ENCODE measurements at regions not wholly inside any gene's neighbourhood (a gene's known extent, or its start where the extent isn't known, plus 50 kb on each side); places are given as distances from the start of the nearest gene placed in this dataset.

DNA sequence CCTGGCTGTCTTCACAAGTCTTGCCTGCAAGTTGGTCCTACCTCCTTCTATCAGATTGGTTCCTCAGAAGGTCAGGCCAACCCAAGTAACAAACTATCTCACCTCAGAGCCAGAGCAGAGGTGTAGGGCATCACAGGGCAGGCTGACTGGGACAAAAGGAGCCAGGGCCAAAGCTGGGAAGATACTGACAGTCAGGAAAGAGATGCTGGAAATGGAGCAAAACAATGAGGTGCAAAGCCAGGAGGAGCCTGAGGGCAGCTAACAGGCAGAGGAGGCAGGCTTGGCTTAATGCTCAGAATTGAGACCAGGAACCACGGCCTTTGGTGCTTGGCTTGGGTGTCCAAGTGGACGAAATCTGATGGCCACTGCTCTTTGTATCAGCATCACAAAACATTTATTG is 68.4 kb upstream of the PNMA1 start:
- no peak for DNase-seq (ENCODE audit: low read depth)

DNA sequence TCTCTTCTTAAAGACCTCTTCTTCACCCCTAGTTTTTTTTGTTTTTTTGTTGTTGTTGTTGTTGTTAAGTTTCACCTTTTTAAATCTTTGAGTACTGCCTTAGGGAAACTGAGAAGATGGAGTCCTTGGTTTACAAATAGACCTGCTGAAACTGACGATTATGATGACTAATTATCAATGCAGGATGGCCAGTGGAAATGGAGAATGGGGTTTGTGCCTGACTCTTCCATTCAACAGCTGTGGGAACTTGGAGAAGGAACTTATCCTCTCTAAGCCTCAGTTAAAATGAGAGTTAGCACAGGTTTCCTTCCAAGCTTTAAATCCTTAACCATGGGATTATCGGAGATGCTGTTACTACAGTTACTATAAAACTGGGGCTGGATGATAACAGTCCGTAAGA is 66.7 kb upstream of the PNMA1 start:
- DNase-seq (ENCODE audit: low read depth): no peak

DNA sequence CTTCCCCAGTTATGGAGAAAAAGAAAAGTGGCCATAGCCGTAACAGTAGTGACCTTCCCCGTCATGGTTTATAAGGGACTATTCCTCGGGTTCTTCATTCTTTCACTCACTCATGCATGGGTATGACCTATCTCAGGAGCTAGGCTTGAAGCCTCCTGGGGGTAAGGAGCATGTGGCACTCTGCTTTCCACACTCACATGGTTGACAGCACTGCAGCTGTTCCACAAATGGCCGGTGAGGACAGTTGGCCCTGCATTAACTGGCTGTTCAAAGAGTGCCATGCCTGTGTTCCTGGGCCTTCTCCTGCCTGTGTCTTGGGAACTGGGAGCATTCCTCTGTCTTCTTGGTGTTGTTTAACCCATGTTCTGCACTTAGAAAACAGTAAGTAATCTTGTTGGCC is 66.2 kb upstream of the PNMA1 start:
- no peak for DNase-seq (ENCODE audit: low read depth)

DNA sequence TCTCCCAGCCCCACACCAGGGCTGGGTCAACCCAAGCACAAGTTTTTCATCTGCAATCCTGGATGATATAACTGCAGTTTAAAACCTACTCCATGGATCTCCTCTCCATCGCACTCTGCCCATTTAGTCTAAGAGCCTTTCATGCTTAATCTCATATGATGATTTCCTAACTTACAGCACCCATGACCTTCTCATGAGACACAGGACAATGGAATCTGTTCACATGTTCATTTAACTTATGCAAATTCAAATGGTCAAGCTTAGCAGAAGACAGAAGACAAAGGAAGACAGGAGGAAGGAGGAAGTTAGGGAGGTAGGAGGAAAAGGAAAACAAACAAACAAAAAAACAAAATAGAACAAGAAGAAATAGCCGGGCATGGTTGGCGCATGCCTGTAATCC is 64.6 kb upstream of the PNMA1 start:
- no peak for DNase-seq (ENCODE audit: low read depth)

DNA sequence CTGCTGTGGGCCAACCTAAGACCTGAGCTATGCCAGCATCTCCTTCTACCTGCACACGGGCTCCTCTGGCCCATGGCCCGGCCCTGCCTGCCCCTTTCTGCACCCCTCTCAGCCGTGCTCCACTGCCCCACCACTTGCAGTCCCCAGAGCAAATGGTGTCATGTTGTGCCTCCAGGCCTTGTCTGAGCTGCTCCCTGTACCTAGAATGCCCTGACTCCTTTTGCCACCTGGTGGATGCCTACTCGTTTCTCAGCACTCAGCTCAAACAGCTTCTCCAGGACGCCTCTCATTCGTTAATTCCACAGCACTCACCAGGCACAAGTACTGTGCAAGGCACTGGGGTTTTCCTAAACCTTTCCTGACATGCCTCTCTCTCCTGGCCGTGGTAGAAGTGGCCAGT is 63.2 kb upstream of the PNMA1 start:
- no peak for DNase-seq (ENCODE audit: low read depth)

DNA sequence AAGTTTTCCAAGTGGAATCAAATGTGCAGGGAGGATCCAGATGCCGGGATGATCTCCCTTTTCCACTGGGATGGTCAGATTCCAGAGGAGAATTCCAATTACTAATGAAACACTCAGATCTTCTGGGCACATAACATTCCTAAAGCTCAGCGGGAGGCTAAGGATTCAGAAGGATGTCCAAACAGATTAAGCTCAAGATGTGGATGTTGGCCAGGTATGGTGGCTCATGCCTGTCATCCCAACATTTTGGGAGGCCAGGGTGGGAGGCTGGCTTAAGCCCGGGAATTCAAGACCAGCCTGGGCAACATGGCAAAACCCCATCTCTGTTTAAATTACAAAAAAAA is 62.0 kb upstream of the PNMA1 start:
- no peak for DNase-seq (ENCODE audit: low read depth)

DNA sequence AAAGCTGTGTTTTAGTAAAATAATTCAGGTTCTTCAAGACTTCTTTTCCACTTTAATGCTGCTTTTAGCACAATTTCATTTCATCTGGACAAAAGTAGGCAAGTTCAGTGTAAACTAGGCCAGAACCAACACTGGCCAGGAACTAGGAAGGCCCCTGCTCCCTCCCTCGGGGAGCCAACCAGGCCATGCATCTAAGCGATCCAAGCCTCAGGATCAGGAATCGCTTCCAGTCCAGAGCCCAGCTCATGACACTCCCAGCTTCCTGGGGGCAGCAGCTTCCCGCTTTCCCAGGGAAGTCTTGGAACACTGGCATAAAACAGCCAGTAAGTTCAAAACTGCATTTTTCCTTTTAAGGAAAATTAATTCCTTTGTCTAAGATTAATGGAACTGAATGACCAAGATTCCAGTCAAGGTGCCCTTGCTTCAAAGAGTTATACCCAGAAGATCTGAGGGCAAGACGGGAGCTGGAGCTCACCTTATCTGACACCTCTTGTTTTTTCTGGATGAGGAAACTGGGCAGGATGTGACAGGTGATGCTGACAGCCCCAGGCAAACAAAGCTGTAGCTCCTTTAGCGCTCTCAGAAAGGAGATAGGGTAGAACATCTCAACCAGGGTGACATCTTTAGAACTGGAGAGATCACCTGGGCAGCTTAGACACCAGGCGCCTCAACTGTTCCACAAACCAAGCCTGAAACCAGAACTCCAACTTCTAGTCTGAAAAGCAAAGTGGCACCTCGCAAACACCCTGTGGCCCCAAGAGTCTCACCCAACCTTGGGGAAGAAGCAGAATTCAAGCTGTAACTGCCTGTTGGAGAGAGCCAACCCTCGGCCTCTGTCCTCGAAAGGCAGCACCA is 61.4 kb upstream of the PNMA1 start:
- no peak for DNase-seq (ENCODE audit: low read depth)

DNA sequence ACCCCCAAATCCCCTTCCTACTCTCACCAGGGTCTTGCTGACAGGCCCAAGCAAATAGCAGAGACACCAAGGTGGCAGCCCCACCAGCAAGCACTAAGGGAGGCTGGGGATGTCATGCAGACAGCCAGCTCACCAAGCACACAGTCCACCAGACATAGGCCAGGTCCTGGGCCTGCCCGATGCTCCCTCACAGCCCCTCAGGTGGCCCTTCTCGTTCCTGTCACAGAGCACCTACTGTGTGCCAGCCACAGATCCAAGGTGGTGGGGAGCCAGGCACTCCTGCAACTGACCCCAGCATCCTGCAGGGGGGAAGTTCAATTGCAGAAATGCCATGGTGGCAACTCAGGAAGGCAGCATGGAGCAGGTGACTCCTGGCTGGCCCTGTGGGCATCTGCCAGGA is 60.5 kb upstream of the PNMA1 start:
- DNase-seq (ENCODE audit: low read depth): no peak

DNA sequence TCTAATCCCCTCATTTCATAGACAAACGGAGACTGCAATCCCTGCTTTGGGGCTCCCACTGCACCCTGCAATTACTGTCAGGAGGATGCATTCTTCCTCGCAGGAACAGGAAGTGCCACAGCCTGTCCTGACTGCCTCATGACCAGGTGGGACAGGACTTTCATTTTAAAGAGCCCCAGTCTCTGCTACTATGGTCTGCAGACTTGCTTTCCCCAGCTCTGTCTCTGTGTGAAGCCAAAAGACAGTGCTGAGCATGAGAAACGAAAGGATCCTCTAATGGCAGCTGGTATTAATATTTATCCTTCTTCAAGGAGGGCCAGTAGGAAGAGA is 60.0 kb upstream of the PNMA1 start:
- no peak for DNase-seq (ENCODE audit: low read depth)

DNA sequence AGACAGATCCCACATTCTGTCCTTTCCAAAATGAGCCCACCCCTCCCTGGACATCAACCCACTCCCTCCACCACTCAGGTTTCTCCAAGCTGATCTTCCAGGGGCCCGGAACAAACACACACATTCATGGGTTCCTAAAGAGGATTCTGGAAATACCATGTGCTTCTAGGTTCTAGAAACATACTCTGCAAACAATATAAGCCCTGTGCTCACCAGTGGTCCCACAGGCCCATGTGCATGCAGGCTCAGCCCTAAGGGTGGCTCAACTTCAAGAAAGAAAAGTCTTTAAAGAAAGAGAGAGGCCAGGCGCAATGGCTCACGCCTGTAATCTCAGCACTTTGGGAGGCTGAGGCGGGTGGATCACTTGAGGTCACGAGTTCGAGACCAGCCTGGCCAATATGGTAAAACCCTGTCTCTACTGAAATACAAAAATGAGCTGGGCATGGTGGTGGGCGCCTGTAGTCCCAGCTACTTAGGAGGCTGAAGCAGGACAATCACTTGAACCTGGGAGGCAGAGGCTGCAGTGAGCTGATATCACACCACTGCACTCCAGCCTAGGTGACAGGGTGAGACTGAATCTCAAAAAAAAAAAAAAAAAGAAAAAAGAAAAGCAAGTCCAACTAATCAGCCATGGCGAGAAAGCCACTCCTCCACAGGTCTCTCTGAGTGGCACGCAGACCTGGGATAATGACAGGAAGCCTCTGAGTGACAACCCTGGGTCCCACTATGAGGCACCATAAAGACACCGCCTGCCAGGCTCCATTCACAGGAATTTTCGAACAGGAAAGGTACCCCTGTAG is 59.5 kb upstream of the PNMA1 start:
- no peak for DNase-seq (ENCODE audit: low read depth)

DNA sequence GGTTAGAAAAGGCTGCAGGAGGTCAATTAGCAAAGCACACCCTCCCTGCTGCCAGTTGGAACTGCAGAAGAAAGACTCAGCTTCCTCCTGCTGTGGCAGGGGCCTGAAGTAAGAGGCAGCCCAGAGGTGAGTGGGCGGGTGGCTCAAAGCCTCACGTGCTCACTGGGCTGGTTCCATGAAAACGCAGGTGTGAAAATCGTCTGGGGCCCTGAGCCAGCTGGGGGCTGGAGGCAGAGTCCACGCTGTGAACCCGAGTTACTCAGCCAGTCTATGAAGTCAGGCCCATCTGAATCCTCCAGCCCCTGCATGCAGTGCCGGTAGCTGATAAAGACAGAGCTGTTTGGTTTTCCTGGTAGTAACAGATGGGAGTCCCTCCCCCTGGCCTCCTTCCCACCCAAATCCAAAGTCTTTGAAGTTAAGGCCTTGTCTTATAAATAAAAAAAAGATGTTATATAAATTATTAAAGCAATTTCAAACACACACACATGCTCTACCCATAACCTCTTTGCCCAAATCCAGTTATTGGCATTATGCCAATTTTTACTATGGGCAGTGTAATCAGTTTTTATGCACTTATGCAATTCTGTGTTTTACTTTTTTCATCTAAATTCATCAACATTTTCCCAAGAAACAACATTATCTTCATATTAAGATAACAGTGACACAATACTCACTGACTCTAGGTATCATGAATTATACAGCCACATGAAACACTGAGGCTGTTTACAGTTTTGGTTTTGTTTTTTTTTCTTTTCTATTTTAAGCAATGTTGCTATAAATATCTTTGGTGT is 57.9 kb upstream of the PNMA1 start:
- no peak for DNase-seq (ENCODE audit: low read depth)

DNA sequence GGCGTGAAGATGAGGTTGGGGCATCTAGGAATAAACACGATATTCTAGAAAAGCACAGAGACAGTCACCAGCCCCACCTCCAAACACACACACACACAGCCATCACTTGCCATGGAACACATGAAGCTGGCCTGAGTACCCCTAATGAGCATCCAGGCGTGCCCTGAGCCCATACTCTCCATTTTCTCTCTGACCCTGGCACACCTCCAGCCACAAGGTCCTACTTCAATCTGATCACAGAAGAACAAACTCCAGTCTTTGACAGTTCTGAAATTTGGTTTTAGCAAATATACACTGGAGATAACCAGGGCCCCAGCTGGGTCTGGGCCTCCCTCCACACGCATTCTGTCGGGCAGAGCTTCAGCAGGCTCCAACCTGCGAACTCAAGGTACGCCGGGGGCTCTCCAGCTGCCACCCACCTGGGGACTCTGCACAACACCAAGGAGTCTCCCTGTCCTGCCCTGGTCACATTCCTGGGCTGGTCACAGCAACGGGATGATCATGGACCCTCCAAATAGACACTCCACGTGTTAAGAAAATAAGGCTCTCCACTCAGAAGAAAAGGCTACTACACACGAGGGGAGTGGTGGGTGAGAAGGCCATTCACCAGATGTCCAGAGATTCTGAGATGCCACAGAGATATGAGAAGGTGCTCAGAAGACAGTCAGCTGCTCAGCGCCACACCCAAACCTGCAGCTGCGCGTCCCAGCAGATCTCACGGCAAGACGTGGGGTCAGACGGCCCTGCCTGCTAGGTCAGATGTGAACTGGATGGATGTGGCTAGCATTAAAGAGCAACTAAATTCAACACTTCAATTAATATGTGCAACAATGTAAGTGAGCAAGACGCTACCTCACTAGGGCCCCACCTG is 57.0 kb upstream of the PNMA1 start:
- no peak for DNase-seq (ENCODE audit: low read depth)

DNA sequence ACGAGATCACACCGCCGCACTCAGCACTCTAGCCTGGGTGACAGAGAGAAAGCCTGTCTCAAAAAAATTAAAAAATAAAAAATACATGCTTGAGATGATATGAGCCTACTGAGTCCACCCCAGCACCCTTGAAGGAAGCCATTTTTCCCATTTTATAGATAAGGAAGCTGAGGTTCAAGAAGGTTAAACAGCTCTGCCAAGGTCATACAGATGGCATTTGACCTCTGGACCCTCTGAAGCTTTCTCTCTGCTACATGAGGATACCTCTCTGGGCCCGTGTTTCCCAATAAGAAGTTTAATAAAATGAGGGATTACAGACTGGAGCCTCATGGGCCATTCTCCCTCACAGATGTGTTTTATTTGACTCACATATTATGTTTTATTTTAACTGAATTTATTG is 53.9 kb upstream of the PNMA1 start:
- DNase-seq (ENCODE audit: low read depth): no peak

DNA sequence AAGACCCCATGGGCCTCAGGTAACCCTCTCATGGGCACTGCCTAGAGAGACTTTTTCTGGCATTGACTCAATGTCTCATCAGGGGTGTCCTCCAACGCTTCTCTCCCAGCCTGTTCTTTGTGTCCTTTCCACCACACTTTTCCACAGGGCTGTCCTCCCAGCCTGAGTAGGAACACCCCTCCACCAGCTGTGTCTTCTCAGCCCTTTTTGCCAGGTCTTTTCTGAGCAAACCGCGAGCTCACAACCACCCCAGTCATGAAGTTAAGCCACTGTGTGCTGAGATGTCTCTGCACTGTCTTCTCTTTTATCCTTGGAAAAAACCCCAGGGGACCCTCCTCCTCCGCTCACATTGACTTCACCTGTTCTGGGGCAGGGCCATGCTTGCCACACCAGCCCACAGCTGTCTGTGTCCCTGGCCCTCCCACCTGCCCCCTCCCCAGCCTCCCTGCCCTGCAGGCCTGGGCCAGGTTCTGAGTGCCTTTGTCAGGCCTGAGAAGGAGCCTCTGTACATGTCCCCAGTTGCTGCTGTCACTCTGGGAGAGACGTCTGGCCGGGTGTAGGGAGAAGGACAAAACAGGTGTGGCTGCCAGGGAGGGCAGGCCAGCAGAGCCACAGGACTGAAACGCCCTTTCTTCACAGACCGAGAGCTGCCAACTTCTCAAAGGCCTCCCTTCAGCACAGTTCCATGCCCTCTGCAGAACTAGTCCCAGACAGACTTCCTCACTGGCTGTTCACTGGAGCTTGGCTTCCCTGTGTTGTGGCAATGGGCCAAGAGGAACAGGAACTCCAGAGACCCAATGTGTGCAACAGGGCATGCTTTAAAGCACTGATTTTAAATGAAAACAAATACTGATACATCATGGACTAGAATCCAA is 50.5 kb upstream of the PNMA1 start:
- DNase-seq (ENCODE audit: low read depth): no peak

All from HT1080 (cell line).